Tongue (tissue), 1 donor: ENCODE measurements at regions not wholly inside any gene's neighbourhood (a gene's known extent, or its start where the extent isn't known, plus 50 kb on each side); places are given as distances from the start of the nearest gene placed in this dataset.

ENCODE experiments used
- DNase-seq: peaks from one replicate; pipeline ENCODE4 v3.0.0-alpha.2; 2015

DNA sequence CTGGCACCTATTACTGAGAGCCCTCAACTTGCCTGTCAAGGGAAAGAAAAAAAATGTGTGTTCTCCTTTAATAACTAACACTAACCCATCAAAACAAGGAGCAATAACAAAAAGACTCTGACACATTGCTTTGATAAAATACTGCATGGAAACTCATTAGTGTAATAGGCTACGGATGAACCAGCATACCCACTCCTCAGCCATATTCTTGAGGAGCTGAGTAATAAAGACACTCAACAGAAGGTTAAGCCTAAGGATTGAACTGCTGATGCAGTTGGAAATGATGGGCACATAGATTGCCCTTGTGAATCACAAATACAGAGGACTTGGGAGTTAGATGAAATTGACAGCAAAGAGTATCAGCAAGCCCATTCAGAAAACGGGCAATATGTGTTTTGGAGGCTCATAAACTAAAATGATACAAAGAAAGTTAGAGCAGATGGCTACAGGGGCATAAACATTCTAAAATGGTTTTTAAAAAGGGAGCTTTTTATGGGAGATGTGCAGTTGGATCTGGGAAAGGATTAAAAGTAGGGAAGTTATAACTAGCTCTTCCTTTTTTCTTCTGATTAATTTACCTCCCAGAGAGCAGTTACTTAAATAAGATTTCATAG, 447.6 kb upstream of the IL12A start:
- no peak for DNase-seq

DNA sequence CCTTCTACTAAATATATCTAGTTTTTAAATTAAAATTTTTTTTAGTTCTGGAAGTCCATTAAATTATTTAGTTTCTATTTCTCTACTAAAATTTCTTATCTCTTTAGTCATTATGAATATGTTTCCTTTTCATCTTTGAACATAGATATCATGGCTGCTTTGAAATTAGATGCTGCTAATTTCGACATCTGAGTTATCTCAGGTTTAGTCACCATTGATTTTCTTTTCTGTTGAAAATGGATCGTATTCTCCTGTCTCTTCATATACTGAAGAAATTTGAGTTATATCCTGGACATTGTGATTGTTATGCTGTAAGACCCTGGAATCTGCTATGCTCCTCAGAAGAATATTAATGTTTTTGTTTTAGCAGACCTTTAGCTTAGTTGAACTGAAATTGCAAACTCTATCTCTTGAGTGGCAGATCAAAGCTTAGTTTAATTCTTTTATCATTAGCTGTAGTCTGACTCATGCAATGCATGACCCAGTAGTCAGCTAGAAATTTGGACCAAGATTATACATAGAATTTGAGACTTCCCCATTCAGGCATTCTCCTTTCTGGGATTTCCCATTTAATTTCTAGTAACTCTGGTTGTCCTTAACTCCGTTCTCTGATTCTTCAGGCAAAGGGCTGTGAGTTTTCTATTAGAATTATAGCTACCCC, 439.8 kb upstream of the IL12A start:
- no peak for DNase-seq

DNA sequence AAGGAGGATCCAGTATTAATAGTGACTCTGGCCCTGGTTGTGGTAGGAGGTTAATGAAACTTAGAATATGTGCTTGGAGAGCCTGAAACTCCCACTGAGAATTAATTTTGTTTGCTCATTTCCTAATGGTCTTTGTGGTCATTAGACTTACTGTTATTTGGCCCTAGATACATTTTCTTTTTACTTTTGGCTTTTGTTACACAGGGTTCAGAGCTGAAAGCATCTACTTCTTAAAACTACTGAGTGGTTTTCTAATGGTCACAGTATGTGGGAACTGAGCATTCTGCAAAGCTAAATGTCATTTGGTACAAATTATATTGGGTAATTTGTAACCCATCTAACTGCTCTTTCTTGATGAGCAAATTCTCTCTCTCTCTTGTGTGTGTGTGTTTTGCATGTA, 433.4 kb upstream of the IL12A start:
- no peak for DNase-seq

DNA sequence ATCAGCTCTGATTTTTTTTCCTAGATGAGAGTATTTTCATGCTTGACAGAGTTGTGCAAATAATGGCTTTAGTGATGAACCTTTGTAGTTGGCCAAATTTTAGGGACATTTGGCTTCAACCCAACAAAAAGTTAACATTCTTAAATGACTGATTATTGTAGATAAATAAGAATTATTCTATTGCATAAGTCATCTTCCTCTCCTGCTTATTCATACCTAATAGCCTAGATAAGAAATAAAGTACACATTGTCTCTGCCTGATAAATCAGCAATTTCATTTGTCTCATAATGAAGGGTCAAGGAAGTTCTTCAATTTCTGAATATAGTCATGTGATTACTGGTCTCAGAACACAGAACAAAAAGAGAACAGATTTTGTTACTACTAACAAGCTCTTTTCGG, 428.9 kb upstream of the IL12A start:
- no peak for DNase-seq

DNA sequence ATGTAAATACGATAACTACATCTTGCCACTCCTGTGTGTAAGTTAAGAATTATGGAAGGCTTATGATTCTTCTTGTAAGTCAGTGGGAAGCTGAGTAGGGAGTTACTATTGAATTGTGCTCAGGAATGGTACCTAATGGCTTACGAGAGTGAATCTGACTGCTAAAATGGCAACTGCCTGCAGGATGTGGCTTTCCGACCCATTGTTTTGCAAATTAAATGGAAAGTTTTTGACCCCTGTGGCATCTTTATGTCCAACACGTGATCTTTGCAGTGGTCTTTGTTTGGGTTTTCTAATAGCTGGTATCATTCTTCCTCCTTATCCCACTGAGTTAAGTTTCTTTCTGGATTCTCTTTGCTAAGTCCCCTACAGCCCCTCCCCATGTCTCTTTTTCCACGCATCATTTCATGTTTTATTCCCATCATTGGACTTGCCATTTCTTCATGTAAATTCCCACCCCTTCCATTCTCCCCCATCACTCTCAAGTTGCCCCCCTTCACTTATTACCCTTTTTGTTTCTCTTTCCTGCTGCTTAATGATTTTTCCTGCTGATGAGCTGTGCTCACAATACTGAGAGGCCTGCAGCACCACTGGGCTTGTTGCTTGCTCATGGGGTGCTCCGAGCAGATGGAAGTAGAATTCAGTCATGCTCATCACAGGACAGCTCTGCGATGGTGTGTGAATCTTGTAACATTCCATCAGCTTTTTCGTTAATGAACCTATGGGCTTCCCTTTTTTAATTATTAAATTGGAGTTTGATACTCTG, 428.2 kb upstream of the IL12A start:
- DNase-seq: no peak

DNA sequence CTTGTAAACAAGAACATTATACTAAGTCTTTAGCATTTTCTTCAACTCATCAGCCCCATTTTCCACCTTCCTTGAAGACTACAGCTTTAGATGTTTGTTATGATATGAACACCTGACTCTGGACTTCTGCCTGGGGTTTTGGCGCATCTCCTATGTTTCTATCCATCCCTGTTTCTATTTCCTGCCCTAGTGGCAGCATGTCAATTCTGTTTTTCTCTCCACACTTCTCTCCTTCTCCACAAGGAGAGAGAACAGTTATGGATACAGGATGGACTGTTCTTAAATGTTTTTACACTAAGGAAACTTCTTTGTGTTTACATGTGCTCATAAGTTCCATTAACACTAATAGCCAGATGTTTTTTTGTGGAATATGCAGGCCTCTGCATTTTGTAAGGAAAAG, 423.3 kb upstream of the IL12A start:
- peak; percentile 3 for DNase-seq

DNA sequence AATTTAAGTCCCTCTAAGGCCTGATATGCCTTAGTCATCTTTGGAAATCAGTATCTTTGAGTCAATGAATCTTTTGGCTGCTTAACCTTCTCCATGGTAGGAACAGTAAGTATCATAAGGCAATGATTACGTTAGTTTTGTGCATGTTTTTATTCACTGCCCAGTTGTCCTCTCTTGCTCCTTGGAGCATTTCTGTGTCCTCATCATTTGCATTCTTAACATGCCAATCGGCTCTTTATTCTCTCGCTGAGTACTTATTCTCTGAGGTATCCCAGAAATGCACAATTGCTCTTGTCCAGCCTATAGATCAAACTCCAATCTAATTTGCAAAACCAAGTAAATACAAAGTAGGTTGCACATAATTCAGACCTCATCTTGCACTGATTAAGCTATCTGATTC, 405.0 kb upstream of the IL12A start:
- DNase-seq: no peak

DNA sequence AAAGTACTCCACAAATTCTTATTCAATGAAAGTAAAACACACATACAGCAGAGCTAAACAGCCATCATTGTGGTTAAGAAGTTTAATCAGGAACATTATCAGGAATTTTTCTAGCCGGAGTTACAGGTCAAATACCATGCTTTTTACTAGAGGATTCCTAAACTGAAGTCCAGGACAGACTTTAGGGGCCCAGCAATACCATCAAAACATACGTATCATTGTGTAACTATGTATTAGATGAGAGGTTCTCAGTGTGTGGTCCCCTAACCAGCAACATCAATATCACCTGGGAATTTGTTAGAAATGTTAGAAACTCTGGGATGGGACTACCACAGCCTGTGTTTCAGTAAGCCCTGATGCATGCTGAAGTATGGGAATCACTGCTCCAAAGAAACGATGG, 404.2 kb upstream of the IL12A start:
- DNase-seq: no peak

DNA sequence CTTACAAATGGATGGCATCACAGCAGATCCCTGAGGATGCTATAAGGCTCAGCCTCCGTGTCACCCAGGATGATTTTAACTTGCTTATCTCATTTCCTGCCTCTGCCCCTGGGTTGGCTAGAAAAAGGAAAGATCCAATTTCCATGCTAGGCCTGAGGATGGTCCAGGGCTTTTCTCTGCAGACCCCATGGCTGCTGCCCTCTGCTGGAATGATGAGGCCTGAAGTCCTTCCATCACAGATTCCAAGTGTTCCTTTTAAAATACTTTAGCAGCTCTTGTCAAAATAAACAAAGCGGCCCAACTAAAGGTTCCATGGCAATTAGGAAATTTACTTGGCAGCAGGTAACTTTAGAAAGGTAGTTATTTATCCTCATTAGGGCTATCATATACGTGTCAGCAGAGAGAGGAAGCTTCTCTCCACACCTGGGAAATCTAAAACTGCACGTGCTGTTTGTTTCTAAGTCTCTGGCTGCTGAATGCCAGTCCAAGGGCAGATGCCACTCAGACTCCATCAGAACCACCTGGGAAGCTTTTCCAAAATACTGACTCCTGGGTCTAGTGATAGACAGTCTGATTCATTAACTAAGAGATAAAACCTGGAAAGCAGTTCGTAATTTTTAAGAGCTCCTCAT, 401.9 kb upstream of the IL12A start:
- DNase-seq: peak; percentile 38

DNA sequence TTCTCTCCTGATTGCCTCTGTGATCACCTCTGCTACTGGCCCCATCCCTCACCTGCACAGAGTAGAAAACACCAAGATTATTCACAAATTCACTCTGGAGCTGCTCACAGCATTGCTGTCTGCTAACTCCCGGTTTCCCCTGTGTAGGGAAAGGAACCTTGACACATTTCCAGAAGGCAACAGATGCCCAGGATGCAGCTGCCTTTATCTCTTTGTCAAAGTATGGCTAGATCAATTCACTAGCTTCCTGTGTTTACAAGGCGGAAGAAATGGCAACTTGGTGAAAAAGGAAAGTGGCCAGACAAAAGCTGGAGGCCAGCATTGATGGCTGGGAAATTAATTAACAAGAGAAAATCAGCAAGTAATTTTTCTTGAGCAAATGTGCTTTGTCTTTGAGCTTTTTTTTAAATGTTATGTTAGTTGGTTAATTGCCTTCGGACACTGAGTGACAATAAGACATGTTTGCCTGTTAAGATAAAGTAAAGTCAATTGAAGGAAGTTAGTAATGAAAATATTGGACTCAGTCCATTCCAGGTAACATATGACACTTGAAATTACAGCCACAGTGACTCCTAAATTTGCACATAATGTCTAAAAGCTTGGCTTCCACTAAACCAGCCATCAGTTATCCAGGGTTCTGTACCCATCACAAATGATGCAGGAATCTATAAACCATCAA, 394.6 kb upstream of the IL12A start:
- DNase-seq: no peak

DNA sequence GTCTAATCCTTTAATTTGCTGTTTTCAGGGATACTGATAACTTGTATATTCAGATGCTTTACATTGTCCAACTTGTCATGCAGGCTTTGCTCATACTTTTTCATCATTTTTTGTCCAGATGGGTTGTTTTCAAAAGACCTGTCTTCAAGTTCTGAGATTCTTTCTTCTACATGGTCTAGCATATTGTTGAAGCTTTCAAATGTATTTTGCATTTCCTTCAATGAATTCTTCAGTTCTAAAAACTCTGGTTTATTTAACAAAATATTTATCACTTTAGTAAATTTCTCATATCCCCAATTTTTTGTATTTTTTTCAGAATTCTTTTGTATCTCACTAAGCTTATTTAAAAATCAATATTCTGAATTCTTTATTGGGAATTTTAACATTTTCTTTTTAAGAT, 388.3 kb upstream of the IL12A start:
- no peak for DNase-seq

DNA sequence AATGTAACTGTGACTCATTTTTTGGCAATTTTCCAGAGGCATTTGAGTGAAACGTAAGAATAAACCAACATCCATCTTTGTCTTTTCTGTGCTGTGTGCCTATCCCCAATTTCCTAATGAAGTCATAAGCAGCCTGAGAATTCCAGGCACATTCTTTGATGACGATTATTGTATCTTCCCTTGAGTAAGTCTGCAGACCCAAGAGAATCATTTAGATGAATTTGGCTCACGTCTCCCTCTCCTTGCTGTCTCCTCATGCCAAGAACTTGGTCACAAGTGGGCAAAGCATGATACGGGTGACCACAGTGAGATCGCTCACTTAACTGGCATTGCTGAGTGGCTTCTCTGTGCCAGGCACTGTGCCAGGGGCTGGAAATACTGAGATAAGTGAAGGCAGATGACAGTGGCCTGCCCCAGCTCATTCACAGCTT, 384.5 kb upstream of the IL12A start:
- DNase-seq: no peak

DNA sequence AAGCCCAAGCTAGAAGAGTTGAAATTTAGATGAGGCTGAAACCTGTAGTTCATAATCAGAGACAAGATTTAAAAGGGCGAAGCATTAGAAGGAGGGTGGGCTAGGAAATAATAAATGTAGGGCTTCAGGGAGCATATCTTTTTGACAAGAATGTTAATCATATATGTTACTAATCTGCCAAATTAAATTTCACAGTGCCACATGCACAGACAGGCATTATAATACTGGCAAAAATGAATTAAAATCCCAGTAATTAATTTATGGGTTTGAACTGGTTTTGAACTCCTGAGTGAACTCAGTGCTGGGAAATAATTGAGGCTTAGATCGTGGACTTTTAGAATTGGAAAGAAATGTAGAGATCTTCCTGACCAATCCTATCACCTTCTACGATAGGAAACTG, 383.5 kb upstream of the IL12A start:
- no peak for DNase-seq

DNA sequence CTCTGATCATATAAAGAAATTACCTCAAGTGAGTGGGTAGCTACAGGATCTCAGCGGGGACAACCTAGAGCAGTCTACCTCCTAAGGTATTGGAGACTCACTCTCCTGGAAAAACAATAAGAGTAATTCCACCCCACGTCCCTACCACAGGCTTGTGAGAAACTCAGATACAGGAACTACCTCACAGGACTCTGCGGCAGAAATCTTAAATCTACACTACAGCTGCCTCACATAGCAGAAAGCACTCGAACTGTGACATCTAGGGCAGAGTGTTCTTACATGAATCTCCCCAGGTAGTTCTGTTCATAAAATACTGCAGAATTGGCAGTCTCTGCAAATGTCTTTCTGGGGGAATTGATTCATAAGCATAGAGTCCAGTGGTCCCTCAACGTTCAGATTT, 382.9 kb upstream of the IL12A start:
- DNase-seq: no peak

DNA sequence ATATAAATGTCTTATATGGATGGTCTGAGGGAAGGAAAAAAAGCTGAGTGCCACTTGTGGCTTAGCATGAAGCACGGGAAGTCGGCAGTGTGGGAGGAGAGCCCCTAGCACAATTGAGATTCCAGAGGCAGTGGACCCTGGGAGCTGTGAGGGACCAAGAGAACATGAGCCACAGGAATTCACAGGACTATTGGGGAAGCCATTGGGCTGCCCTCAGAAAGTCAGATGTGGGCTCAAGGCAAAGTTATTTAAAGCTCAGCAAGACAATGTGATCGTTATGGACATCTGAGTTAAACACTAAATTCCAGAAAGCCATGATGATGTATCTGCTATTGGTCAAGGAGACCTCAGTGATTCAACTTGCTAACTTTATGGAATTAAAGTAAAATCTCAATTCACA, 380.8 kb upstream of the IL12A start:
- no peak for DNase-seq

DNA sequence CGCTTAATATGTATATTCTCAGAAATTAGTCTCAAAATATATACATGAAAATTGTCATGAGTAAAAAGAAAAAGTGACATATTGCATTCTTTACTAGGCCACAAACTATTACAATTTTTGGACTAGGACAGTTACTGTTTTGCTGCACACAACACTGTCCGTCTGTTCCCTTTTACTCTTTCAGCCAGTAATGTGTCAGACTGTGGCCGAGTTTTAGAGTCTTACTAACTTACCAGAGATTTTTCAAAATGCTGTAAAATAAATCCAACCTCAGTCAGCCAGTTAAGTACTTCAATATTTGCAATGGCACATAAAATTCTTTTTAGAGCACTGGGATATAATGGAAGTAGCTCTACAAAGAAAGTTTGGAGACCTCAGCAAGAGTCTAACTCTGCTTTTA, 380.3 kb upstream of the IL12A start:
- no peak for DNase-seq

DNA sequence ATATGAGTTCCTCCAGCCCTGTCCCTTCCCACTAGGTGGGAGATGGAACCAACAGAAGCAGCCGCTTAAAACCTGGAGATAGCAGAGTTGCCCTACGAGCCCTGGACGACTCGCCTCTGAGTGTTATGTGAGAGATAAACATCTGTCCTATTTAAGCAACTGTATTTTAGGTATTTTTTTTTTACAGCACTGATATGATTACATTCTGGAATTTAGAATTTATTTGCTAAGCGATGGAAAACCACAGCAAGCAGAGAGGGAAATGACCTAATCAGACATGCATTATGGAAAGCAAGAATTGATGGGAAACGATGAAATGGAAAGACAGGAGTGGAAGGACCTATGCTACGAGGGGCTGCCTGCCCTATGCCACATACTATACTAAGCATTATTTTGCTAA, 379.0 kb upstream of the IL12A start:
- DNase-seq: no peak

DNA sequence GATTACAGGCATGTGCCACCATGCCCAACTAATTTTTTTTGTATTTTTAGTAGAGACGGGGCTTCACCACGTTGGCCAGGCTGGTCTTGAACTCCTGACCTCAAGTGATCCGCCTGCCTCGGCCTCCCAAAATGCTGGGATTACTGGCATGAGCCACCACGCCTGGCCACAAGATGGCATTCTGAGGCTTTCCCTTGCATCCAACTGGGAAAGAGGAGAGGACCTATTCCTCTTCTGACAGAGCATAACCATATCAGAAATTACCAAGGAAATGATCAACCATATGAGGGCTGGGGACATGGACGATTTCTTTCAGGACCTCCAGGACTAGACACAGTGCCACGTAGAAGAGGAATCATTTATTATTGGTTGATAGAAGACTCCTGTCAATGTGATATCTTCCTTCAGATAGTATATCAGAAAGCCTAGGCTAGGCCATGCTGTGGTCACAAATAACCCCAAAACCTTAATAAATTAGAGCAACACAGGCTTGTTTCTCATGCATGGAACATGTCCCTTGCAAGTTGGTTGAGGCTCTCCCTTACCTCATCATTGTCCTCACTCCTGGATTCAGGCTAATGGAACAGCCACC, 372.3 kb upstream of the IL12A start:
- DNase-seq: no peak

DNA sequence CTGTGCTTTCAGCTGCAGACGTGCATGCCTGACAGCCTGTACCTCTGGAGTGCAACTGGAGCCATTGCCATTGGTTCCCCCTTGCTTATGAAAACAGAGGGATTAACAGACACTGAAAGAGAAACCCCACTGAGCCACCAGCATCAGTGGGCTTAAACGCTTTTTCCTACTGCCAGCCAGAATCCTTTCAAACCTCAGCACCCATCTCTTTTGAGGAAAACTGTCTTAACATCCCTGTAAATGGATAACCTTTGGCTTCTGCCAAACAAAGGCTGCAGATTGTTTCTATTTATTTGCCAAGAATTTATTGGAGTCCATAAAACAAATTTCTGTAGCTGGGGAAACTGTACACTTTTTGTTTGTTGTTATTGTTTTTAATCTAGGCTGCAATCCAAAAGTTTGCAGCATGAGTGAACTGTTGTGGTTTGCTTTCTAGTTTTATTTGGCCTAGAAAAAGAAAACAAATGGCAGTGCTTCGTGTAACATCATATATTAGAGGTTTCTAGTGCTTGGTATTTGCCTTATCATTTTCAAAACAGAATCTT, 369.2 kb upstream of the IL12A start:
- peak; percentile 20 for DNase-seq

DNA sequence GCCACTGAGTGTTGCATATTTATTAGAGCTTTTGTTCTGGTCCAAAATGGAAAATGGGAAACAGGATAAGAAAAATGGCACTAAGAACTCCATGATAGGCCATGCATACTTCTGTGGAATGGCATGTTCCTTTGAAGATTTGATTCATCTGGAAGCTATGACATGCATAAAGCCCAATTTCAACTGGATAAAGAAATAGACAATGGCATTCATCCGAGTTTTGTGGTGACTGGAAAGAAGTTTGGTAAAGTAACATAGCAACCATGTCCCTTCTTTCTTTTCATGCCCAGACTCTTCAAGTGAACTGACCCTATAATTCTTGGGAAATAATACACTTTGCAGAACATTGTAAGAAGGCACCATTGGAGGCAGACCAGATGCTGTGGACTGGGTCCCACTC, 368.4 kb upstream of the IL12A start:
- DNase-seq: no peak

DNA sequence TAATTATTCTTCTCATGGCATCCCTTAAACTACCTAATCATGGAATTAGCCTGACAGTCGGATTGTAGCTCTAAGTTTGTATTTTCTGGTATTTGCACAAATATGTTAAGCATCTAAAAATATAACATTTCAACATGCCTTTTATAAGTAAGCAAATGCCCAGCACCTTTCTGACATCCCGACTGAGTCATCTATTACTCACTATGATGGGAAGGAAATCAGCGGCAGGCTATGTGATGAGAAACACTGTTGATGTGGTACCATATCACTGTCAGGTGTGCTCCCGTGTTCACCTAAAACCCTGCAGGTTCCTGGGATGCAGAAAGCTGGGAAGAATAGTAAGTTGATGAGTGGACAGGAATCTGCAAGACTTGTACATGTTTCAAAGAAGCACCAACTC, 367.8 kb upstream of the IL12A start:
- DNase-seq: no peak

DNA sequence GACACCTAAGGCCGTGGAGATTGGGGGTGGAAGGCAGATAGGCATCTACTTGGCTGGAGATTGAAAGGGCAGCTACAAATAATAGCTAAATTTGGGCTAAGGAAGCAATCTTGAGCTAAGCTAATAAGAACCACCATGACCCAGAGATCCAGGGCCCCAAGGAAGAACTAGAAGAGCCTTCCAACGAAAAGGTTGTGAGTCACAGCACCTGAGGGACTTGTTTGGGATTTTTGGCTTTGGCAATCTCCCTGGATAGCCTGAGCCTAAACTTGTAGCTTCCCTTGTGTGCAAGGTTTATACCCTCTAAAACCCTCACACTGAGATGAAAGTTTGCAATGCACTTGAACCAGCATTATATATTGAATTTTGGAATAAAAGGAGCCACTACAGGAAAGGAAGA, 364.0 kb upstream of the IL12A start:
- DNase-seq: no peak
